ENCODE measurements at regions not wholly inside any gene's neighbourhood (a gene's known extent, or its start where the extent isn't known, plus 50 kb on each side); places are given as distances from the start of the nearest gene placed in this dataset.

GRCh38 chr7:17677408-17677807, 262.9 kb downstream of the SNX13 start:
- Mint-ChIP-seq H3K27ac (ENCODE audit: unreplicated experiment) (peak overlapping the region; percentile 6), H3K36me3 (ENCODE audit: low read depth) (peaks cover 2% of the 10 kb centered on the region), H3K9me3 (ENCODE audit: low read depth) (peaks cover 10% of the 10 kb centered on the region), H3K4me1 (ENCODE audit: low read depth) (peaks cover 70% of the 10 kb centered on the region), H3K27me3 (ENCODE audit: low read depth) (no peaks in the 10 kb centered on the region), H3K4me3 (ENCODE audit: unreplicated experiment) (no peak overlapping the region)
- no peak for DNase-seq (ENCODE audit: low spot score)
- TF ChIP-seq, protein P1, sequence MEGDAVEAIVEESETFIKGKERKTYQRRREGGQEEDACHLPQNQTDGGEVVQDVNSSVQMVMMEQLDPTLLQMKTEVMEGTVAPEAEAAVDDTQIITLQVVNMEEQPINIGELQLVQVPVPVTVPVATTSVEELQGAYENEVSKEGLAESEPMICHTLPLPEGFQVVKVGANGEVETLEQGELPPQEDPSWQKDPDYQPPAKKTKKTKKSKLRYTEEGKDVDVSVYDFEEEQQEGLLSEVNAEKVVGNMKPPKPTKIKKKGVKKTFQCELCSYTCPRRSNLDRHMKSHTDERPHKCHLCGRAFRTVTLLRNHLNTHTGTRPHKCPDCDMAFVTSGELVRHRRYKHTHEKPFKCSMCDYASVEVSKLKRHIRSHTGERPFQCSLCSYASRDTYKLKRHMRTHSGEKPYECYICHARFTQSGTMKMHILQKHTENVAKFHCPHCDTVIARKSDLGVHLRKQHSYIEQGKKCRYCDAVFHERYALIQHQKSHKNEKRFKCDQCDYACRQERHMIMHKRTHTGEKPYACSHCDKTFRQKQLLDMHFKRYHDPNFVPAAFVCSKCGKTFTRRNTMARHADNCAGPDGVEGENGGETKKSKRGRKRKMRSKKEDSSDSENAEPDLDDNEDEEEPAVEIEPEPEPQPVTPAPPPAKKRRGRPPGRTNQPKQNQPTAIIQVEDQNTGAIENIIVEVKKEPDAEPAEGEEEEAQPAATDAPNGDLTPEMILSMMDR (IDR thresholded peaks at IDR 0.05): no peak

- Mint-ChIP-seq H3K27ac (ENCODE audit: unreplicated experiment) (peak overlapping the region; percentile 78), H3K4me1 (ENCODE audit: low read depth) (peaks cover 78% of the 10 kb centered on the region), H3K27me3 (ENCODE audit: low read depth) (no peaks in the 10 kb centered on the region), H3K9me3 (ENCODE audit: low read depth) (peaks cover 10% of the 10 kb centered on the region), H3K4me3 (ENCODE audit: unreplicated experiment) (no peak overlapping the region), H3K36me3 (ENCODE audit: low read depth) (peaks cover 2% of the 10 kb centered on the region)
- TF ChIP-seq, protein P1 (IDR thresholded peaks at IDR 0.05): no peak
- no peak for DNase-seq (ENCODE audit: low spot score)
These were observed 261.4 kb downstream of the SNX13 start for GRCh38 chr7:17678896-17679295.

- Mint-ChIP-seq H3K36me3 (ENCODE audit: low read depth) (peaks cover 2% of the 10 kb centered on the region), H3K27ac (ENCODE audit: unreplicated experiment) (peak overlapping the region; percentile 94), H3K27me3 (ENCODE audit: low read depth) (no peaks in the 10 kb centered on the region), H3K4me1 (ENCODE audit: low read depth) (peaks cover 77% of the 10 kb centered on the region), H3K9me3 (ENCODE audit: low read depth) (peaks cover 6% of the 10 kb centered on the region), H3K4me3 (ENCODE audit: unreplicated experiment) (no peak overlapping the region)
- no peak for DNase-seq (ENCODE audit: low spot score)
- TF ChIP-seq, protein P1 (IDR thresholded peaks at IDR 0.05): no peak
These were observed 260.8 kb downstream of the SNX13 start for GRCh38 chr7:17679458-17679857.

GRCh38 chr7:17680026-17680425, 260.3 kb downstream of the SNX13 start:
- TF ChIP-seq, protein P1 (IDR thresholded peaks at IDR 0.05): no peak
- no peaks in the 10 kb centered on the region for H3K27me3 Mint-ChIP-seq (ENCODE audit: low read depth)
- H3K27ac Mint-ChIP-seq (ENCODE audit: unreplicated experiment): peak overlapping the region; percentile 94
- H3K4me1 Mint-ChIP-seq (ENCODE audit: low read depth): peaks cover 79% of the 10 kb centered on the region
- peaks cover under 1% of the 10 kb centered on the region for H3K9me3 Mint-ChIP-seq (ENCODE audit: low read depth)
- H3K36me3 Mint-ChIP-seq (ENCODE audit: low read depth): peaks cover 2% of the 10 kb centered on the region
- no peak for DNase-seq (ENCODE audit: low spot score)
- no peak overlapping the region for H3K4me3 Mint-ChIP-seq (ENCODE audit: unreplicated experiment)

DNA sequence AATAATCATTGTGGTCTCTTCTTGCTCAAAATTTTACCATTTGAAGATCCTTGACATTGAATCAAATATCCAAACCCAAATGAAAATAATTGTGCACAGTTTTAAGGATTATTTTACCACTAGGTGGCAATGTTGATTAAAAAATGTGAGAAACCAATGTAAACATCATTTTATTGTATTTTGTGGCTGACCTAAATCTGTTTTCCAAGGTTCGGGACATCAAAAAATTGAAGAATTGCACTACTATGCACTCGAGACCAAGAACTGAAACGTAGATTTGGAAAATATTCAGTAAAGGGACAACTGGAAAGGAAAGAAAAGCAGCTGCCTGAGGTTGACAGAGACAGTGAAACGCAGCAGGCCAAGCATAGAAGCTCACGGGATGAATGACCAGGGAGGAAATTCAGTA, 259.3 kb downstream of the SNX13 start:
- no peak for DNase-seq (ENCODE audit: low spot score)
- Mint-ChIP-seq H3K36me3 (ENCODE audit: low read depth) (peaks cover 2% of the 10 kb centered on the region), H3K27me3 (ENCODE audit: low read depth) (no peaks in the 10 kb centered on the region), H3K4me3 (ENCODE audit: unreplicated experiment) (no peak overlapping the region), H3K27ac (ENCODE audit: unreplicated experiment) (peak overlapping the region; percentile 94), H3K4me1 (ENCODE audit: low read depth) (peaks cover 81% of the 10 kb centered on the region), H3K9me3 (ENCODE audit: low read depth) (no peaks in the 10 kb centered on the region)
- TF ChIP-seq, protein P1 (IDR thresholded peaks at IDR 0.05): peak; percentile 83

Measured in chondrocyte (in vitro differentiated cells).